CD4-positive, alpha-beta T cell treated with Interleukin-2 at 100 ng/mL for 4 hours (primary cell): ENCODE measurements at regions not wholly inside any gene's neighbourhood (a gene's known extent, or its start where the extent isn't known, plus 50 kb on each side); places are given as distances from the start of the nearest gene placed in this dataset.
A peak's percentile ranks its signal among the peaks of the same experiment; 100 is the strongest.

Source experiments
- DNase-seq: peaks from one replicate; pipeline ENCODE4 v3.0.0-alpha.2; 2020; ENCODE audit warnings: low spot score

DNA sequence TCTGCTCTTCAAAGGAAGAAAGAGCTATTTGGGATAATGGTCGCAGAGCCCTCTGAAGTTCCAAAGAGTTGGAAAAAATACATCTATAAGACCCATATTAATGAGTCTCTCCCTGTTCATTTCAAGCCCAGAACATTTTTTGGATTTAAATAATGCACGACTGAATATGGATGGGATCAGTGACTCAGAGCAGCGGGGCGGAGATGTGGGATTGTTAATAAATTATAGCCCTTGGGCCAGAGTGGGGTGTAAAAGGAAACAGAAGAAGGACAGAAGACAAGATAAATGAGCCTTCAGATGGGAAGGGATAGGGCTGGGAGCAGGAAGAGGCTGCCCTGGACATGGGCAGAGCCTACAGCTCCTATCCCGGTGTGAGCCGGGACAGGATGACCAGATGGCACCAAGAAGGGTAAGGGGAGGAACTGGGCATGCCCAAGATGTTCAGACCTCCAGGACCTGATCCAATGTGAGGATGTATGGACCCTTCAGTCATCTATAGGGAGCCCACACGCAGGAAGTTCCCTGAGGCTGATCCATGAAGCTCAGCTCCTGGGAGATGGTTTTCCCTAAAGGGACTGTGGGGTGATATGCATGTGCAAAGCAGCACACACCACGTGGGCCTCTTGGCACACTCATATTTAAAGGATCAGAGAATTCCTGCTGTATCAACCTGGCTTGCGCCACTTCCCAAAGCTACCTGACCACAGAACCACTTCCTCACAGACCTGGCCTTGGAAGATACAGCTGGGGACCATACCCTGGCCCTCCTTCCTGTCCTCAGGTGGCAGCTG, 96.1 kb upstream of the PLXNA4 start:
- DNase-seq, result no peak

DNA sequence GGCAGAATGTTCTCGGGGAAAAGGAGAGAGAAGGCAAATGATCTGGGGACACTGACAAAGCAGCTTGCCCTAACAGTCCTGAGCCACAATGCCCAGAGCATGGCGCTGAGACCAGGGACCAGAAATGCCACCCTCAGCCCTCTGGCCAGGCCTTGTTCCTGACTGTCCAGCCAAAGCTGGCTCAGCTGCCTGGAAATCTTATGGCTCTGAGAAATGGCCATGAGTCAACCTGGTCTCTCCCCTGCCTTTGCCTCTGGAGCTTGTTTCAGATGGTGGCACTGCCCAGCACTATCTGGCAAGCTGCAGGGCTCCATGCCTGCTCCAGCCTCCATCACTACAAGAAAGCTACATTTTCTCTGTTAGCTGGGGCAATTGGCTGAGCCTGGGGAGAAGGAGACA, 90.5 kb upstream of the PLXNA4 start:
- DNase-seq, result no peak

- peak; percentile 21 for DNase-seq
These were observed 90.0 kb upstream of the PLXNA4 start for GRCh38 chr7:132666071-132666773.

- no peak for DNase-seq
These were observed 80.8 kb upstream of the PLXNA4 start for GRCh38 chr7:132656846-132657776.

DNA sequence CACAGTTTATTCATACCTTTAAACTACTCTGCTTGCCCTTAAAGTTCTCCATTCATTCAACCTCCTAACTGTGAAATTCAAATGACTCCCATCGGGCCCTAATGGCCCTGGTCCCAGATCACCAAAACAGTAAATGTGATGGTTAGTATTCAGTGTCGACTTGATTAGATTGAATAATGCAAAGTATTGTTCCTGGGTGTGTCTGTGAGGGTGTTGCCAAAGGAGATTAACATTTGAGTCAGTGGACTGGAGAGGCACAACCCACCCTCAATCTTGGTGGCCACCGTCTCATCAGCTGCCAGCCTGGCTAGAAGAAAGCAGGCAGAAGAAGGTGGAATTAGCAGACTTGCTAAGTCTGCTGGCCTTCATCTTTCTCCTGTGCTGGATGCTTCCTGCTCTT, 80.1 kb upstream of the PLXNA4 start:
- no peak for DNase-seq

DNA sequence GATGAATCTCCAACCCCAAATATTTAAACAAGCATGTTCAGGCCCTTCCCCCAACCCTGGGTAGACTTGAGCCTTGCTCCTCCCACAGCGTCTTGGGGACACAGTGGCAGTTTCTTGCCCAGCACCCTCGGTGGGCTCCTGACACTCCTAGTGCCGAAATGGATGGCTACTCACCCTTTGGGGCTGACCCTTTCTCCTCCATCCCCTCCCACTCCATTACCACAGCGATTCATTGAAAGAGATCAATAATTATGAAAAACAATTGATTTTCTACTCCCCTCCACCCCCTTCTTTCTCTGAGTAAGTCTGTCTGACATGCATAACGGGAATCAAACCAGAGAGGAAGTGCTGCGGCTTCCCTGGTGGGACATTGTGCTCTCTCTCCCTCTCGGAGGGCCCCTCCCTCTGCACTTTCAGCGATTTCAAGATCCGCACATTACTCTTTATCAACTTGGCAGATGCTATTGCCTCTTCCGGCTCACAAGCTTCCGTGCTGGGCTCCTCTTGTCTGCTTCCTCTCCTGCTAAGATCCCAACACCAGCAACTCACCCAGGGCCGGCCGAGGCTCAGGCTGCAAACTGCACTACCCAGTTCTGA, 79.0 kb upstream of the PLXNA4 start:
- DNase-seq, result peak; percentile 48

DNA sequence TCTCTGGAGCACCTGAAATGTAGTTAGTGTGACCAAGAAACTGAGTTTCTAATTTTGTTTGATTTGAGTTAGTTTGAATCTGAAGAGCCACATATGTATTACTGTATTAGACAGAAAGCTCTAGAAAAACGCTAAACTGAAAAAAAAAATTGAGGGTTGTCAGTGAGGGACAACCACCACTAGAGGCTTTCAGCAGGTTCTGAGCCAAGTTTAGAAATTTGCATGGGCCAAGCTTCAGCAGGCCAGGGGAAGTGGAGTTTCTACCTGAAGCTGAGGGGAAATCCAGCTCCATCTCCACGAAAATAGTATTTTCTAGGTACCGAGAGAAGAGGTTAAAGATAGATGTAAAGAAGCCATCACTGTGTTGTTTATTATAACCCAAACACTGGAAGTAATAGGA, 77.9 kb upstream of the PLXNA4 start:
- no peak for DNase-seq

GRCh38 chr7:132653366-132653930, 77.2 kb upstream of the PLXNA4 start:
- no peak for DNase-seq

GRCh38 chr7:132652507-132652906, 76.2 kb upstream of the PLXNA4 start:
- DNase-seq, result no peak

GRCh38 chr7:132650498-132650897, 74.2 kb upstream of the PLXNA4 start:
- no peak for DNase-seq

GRCh38 chr7:132647311-132647710, 71.0 kb upstream of the PLXNA4 start:
- DNase-seq, result no peak

GRCh38 chr7:132646052-132646451, 69.8 kb upstream of the PLXNA4 start:
- no peak for DNase-seq

- DNase-seq, result no peak
These were observed 67.0 kb upstream of the PLXNA4 start for GRCh38 chr7:132643302-132643701.

- no peak for DNase-seq
These were observed 65.0 kb upstream of the PLXNA4 start for GRCh38 chr7:132641238-132641637.

GRCh38 chr7:132639983-132640382, 63.7 kb upstream of the PLXNA4 start:
- DNase-seq, result no peak

DNA sequence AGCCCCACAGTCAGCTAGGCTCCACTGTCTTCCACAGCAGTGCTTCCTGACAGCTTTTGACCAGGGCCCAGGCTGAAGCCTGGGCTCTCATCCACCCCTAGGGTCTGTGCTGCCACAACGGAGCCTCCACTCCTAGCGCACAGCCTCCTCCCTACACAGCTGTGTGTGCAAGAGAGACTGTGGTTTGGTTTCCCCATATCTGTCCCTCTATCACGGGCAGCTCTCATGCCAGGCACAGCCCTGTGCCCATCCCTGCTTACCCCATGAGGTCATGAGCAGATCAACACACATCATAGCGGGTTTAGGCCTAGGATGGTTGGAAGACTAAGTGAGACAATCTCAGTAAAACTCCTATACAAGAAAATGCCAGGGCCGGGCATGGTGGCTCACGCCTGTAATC, 61.7 kb upstream of the PLXNA4 start:
- DNase-seq, result no peak

DNA sequence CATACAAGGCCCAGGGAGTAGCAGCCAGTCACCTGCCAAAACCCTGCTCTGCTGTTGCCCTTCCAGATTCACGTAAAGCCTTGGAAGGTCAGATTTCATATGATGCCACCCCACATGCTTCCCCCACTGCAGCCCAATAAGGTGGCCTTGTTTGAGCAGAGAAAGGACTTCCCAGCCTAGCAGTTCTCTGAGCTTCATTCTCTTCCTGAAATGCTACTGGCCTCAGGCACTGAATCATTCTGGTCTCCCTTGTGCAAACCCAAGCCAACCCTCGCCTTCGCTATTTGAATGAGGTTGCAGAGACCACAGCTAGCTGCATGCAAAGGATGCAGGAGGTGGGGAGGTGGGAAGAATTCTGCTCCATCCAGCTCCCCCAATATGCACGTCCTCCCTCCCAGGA, 60.3 kb upstream of the PLXNA4 start:
- DNase-seq, result no peak

DNA sequence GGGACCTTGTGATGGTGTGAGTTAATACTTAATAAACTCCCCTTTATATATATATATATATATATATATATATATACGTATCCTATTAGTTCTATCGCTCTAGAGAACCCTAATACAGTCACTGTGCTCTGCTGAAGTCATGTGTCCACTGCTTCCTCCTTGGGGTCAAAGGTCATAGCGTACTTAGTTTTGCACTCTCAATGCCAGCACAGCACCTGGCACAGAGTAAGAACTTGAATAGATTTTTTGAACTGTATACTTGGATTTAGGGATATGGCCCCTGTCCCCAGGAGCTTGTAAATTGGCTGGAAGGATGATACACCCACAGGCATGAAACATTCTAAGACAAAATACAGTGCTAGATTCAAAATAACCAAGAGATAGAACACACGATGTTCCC, 58.9 kb upstream of the PLXNA4 start:
- DNase-seq, result no peak

DNA sequence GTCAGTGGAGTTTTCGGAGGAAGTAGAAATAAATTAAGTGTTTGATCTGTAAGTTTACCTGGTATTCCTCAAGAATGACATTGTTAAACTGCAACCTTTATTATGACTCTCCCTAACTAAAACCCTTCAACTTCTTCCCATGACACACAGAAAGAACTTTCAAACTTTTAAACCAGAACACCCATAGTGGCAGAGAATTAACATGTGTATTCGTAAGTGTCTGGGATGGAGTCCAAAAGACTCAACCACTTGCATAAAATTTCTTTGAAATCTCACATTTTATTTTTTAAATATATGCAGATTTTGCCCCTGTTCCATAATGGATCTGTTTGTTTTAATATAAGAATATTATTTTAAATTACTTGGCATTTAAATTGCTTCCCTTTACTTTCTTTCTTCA, 54.6 kb upstream of the PLXNA4 start:
- no peak for DNase-seq
